Immature natural killer cell (primary cell): ENCODE measurements at regions not wholly inside any gene's neighbourhood (a gene's known extent, or its start where the extent isn't known, plus 50 kb on each side); places are given as distances from the start of the nearest gene placed in this dataset.

Experiments
- DNase-seq, 3 donors: peaks; one replicate each; pipeline ENCODE4 v3.0.0; 2022; ENCODE audit warnings: mixed read lengths in 1 of 3
- H3K27ac Mint-ChIP-seq, 6 donors: one replicate each; pipeline ENCODE4 v1.8.0; 2020; ENCODE audit warnings: mixed read lengths in 6 of 6, mild to moderate bottlenecking in 5 of 6, inconsistent platforms in 4 of 6, moderate library complexity in 3 of 6
- H3K27me3 Mint-ChIP-seq, 3 donors: one replicate each; pipeline ENCODE4 v1.8.0; 2020 to 2021; ENCODE audit warnings: low read depth in 3 of 3, mild to moderate bottlenecking in 3 of 3, mixed read lengths in 3 of 3, moderate library complexity in 3 of 3, inconsistent platforms in 1 of 3
- H3K36me3 Mint-ChIP-seq, 3 donors: one replicate each; pipeline ENCODE4 v1.8.0; 2020; ENCODE audit warnings: mixed read lengths in 3 of 3, inconsistent platforms in 2 of 3, mild to moderate bottlenecking in 2 of 3
- H3K4me1 Mint-ChIP-seq, 2 donors: one replicate each; pipeline ENCODE4 v1.8.0; 2020; ENCODE audit warnings: inconsistent platforms in 2 of 2, mild to moderate bottlenecking in 2 of 2, mixed read lengths in 2 of 2, moderate library complexity in 1 of 2
- H3K4me3 Mint-ChIP-seq, 5 donors: one replicate each; pipeline ENCODE4 v1.8.0; 2020; ENCODE audit warnings: mild to moderate bottlenecking in 5 of 5, mixed read lengths in 5 of 5, inconsistent platforms in 3 of 5, moderate library complexity in 3 of 5
- H3K9me3 Mint-ChIP-seq, 6 donors: one replicate each; pipeline ENCODE4 v1.8.0; 2020; ENCODE audit warnings: mild to moderate bottlenecking in 6 of 6, mixed read lengths in 6 of 6, inconsistent platforms in 4 of 6, moderate library complexity in 3 of 6

DNA sequence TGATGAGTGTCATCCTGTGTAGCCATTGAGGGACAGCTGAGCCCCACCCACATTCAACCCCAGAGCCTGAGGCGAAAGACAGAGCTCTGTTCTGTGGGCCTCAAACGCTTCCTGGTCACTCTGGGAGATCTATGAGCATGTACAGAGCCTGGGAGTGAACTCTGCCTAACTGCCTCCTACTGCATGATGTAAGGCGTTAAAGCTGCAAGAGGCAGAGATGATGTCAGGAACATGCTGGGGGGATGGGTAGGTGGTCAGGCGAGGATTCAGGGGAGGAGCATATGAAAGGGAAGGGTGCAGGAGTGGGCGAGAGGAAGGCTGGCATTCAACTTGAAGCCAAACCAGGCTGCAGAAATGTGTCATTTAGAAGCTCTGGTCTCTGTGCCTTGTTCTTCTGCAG, 181.0 kb downstream of the TFCP2L1 start:
- Mint-ChIP-seq H3K4me3 (no peak overlapping the region), H3K4me1 (no peaks in the 10 kb centered on the region), H3K27ac (no peak overlapping the region), H3K27me3 (peaks cover 0 to 6% (median 3%) of the 10 kb centered on the region in 3 donors), H3K36me3 (no peaks in the 10 kb centered on the region), H3K9me3 (peaks cover 0 to 2% (median 0%) of the 10 kb centered on the region in 6 donors)
- no peak for DNase-seq

DNA sequence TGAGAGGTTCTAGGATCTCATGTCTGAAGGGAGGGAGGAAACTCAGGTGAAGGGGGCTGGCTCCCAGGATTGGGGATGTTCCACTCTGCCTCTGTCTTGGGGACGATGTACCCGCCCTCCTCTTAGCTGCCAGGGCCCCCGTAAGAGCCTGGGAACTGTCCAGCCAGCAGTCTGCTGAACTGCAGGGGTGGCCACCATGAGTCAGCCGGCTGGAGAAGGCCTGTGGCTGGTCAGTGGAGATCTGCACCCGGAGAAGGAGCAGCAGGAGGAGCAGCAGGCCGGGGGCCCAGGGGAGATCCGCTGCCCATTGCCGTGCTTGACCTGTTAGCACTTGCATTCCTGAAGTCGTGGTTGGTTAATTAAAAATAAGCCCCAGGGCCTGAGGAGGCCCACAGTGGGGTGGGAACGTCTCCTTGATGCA, 180.3 kb downstream of the TFCP2L1 start:
- no peak overlapping the region for H3K27ac Mint-ChIP-seq
- H3K27me3 Mint-ChIP-seq, result peaks cover 0 to 6% (median 3%) of the 10 kb centered on the region in 3 donors
- no peaks in the 10 kb centered on the region for H3K36me3 Mint-ChIP-seq

DNA sequence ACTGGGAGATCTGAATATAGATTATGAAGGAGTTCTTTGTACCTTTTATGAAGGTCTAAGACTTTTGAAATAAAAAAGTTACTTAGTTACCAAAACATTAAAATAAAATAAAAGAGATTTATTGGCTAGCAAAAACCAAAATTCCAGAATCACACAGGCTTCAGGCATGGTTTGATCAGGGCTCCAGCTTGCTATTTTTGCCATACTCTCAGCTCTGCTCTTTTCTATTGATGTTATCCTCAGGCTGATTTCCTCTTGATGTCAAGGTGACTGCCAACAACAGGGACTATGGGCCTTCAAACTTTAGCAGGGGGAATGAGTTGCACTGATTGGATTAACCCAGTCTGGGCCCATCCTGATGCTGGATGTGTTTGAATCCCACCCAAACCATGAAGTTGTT, 174.1 kb downstream of the TFCP2L1 start:
- peaks cover 0 to 8% (median 0%) of the 10 kb centered on the region in 3 donors for H3K27me3 Mint-ChIP-seq
- no peaks in the 10 kb centered on the region for H3K4me1 Mint-ChIP-seq
- no peak for DNase-seq
- H3K36me3 Mint-ChIP-seq, result no peaks in the 10 kb centered on the region
- H3K4me3 Mint-ChIP-seq, result no peak overlapping the region
- no peaks in the 10 kb centered on the region for H3K9me3 Mint-ChIP-seq
- H3K27ac Mint-ChIP-seq, result no peak overlapping the region

More for the DNA sequence above, 180.3 kb downstream of the TFCP2L1 start:
- H3K4me1 Mint-ChIP-seq, result no peaks in the 10 kb centered on the region
- no peak for DNase-seq
- H3K9me3 Mint-ChIP-seq, result peaks cover 0 to 2% (median 0%) of the 10 kb centered on the region in 6 donors
- H3K4me3 Mint-ChIP-seq, result no peak overlapping the region

DNA sequence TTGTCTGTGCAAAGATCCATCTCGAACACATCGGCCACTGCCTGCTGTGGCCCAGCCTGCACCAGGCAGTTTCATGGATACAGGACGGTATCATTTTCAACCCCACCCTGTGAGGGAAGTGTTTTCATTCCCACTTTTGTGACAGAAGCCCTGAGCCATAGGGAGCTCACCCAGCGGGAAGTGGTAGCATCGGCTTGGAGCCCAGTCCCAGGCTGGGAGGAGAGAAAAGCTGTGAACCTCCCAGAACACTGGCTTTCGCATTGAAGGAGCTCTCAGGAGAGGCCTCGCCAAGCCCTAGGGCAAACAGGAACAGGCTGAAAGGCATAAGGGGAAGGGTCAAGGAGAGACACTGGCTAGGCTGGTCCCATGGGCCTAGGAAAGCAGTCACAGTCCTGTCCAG, 166.1 kb downstream of the TFCP2L1 start:
- H3K27me3 Mint-ChIP-seq, result peaks cover 0 to 4% (median 3%) of the 10 kb centered on the region in 3 donors
- H3K27ac Mint-ChIP-seq, result no peak overlapping the region
- no peak for DNase-seq
- no peak overlapping the region for H3K4me3 Mint-ChIP-seq
- H3K4me1 Mint-ChIP-seq, result no peaks in the 10 kb centered on the region
- H3K36me3 Mint-ChIP-seq, result no peaks in the 10 kb centered on the region
- H3K9me3 Mint-ChIP-seq, result no peaks in the 10 kb centered on the region

DNA sequence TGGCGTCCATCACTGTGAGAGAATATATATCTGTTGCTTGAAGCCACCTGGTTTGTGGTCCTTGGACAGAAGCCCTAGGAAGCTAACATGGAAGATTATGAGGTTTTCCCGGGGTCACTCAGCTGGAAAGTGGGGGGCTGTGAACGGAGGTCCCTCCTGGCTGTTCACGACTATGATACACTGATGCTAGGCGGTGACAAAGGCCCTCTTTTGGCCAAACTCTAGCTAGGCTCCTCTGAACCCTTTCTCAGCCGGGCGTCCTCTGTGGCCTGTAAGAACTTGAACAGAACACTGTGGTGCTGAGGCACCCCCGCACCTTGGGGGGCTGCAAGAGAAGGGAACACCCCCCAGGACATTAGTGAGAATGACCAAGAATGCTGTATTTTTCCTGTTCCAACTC, 164.6 kb downstream of the TFCP2L1 start:
- Mint-ChIP-seq H3K27ac (no peak overlapping the region), H3K27me3 (peaks cover 0 to 4% (median 3%) of the 10 kb centered on the region in 3 donors), H3K36me3 (no peaks in the 10 kb centered on the region), H3K4me1 (no peaks in the 10 kb centered on the region), H3K9me3 (no peaks in the 10 kb centered on the region), H3K4me3 (no peak overlapping the region)
- no peak for DNase-seq

DNA sequence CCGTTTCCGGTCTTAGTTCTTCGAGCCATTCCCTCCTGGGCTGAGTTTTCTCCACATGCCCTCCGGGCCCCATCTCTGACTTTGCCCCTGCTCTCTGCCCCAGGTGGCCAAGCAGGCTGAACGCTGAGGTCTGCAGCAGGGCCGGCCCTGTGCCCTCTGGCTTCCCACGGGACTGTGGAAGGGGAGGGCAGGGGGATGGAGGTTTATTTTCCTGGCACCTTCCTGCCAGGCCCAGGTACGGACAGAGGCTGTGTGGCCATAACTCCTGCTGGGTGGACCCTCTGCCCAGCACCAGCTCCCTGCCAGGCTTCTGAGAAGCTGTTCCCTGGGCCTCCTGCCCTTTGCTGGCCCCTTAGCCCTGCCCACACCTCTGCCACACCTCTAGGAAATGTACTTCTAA, 164.0 kb downstream of the TFCP2L1 start:
- H3K36me3 Mint-ChIP-seq, result no peaks in the 10 kb centered on the region
- no peak overlapping the region for H3K27ac Mint-ChIP-seq
- no peak overlapping the region for H3K4me3 Mint-ChIP-seq
- H3K9me3 Mint-ChIP-seq, result no peaks in the 10 kb centered on the region
- no peaks in the 10 kb centered on the region for H3K4me1 Mint-ChIP-seq
- peaks cover 0 to 4% (median 3%) of the 10 kb centered on the region in 3 donors for H3K27me3 Mint-ChIP-seq
- DNase-seq, result no peak

DNA sequence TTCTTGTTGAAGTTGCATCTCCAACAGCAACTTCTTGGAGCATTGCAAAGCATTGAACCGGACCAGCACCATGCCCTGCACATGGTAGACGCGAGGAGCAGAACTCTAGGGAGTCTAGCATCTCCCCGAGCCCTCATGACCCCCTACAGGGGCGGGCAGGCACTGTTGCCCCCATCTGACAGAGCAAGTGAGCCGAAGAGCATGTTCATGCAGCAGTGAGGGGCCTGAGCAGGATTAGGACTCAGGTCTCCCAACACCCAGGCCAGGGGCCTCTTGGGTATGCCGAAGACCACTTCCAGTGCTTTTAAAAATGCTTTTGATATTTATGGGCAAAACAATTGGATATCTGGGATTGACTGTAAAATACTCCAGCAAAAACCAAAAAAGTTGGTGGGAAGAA, 163.3 kb downstream of the TFCP2L1 start:
- H3K27me3 Mint-ChIP-seq, result peaks cover 0 to 4% (median 3%) of the 10 kb centered on the region in 3 donors

DNA sequence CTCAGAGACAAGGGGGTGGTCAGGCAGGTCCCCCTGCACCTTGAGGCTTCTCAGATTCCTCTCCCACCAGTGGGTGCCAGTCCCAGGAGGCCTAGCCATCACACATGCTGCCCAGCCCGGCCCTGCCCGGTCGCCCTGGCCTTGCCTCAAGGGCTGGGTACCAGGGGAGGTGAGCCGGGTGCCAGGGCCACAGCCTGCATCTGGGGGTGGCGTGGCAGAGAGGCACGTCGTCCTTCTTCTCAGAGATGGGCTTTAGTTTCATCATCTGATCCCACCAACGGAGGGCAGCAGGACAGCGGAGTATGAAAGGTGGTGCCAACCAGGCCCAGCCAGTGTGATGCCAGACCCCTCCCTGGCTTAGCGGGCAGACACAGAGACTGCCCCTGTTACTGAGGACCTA, 161.7 kb downstream of the TFCP2L1 start:
- Mint-ChIP-seq H3K9me3 (no peaks in the 10 kb centered on the region), H3K4me1 (no peaks in the 10 kb centered on the region), H3K36me3 (no peaks in the 10 kb centered on the region), H3K27me3 (peaks cover 0 to 5% (median 4%) of the 10 kb centered on the region in 3 donors), H3K27ac (no peak overlapping the region), H3K4me3 (no peak overlapping the region)
- no peak for DNase-seq

More for the DNA sequence above, 163.3 kb downstream of the TFCP2L1 start:
- no peaks in the 10 kb centered on the region for H3K9me3 Mint-ChIP-seq
- no peak overlapping the region for H3K27ac Mint-ChIP-seq
- no peaks in the 10 kb centered on the region for H3K4me1 Mint-ChIP-seq
- H3K36me3 Mint-ChIP-seq, result no peaks in the 10 kb centered on the region
- no peak for DNase-seq
- H3K4me3 Mint-ChIP-seq, result no peak overlapping the region

DNA sequence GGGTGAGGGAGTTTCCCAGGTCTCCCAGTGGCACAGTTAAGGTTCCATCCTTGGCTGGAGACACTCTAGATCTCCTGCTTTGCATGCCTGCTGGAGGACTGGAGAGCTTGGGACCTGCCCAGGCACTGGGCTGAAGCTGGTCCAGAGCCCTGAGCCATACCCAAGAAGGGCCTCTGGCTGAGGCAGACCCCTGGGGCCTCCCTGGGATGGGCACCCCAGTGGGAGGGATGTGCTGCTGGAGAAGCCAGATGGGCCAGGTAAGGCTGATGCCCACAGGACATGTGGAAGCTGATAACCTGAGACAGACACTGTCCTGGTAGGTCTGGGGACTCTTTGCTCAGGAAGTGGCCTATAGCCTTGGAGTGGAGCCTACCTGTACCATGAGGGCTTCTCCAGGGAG, 160.7 kb downstream of the TFCP2L1 start:
- Mint-ChIP-seq H3K27me3 (peaks cover 0 to 5% (median 4%) of the 10 kb centered on the region in 3 donors), H3K4me1 (no peaks in the 10 kb centered on the region), H3K9me3 (no peaks in the 10 kb centered on the region), H3K36me3 (no peaks in the 10 kb centered on the region), H3K4me3 (no peak overlapping the region), H3K27ac (no peak overlapping the region)
- DNase-seq, result no peak

DNA sequence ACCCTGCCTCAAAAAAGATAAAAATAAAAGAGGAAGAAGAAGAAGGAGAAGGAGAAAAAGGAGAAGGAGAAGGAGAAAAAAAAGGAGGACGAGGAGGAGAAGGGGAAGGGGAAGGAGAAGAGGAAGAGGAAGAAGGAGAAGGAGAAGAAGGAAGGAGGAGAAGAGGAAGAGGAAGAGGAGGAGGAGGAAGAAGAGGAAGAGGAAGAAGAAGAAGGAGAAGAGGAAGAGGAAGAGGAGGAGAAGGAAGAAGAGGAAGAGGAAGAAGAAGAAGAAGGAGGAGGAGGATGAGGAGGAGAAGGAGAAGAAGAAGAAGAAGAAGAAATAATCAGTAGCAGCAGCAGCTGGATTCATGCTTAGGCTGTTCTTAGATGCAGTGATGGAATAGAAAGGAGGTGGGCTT, 159.7 kb downstream of the TFCP2L1 start:
- Mint-ChIP-seq H3K36me3 (no peaks in the 10 kb centered on the region), H3K4me1 (no peaks in the 10 kb centered on the region), H3K9me3 (no peaks in the 10 kb centered on the region), H3K27ac (no peak overlapping the region), H3K27me3 (peaks cover 0 to 5% (median 4%) of the 10 kb centered on the region in 3 donors), H3K4me3 (no peak overlapping the region)
- DNase-seq, result no peak

DNA sequence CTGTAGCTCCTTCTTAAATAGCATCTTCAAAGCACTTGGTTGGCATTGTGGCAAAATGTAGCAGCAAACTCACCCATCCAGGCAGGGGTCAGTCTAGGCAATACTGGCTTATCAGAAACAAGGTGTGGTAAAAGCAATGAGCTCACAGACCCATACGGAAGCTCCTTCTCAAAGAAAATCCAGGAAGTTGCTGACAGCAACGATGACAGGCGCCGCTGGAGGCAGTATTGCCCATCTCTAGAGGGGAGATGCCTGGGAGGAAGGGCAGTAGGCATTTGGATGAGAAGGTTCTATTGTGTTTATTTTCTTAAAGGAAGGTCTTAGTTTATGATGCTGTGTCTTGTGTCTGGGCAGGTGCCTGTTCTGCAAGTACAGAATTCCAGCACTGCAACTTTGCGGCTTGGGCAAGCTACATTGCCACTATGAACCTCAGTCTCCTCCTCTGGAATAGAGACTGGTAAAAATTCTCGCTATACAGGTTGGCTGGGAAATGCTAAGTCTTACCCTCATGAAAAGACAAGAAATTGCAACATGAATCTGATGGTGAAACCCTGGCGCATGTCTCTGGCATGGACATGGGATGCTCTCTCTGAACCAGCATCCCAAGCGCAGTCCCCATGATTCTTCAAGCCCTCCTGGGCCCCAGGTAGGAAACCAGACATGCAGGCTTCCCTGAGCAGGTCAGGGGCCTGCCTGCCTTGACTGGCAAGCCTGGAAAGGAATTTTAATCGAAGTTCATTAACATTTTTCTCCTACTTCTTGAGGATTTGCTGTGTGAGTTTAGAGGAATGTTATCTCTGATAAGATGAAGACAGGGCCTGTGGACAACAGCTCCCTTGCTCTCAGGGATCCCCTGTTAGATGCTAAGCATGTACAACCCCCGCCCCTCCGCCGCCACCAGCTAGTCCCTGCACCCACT, 156.0 kb downstream of the TFCP2L1 start:
- no peak for DNase-seq
- H3K4me3 Mint-ChIP-seq, result no peak overlapping the region
- no peaks in the 10 kb centered on the region for H3K4me1 Mint-ChIP-seq
- H3K27me3 Mint-ChIP-seq, result peaks cover under 1 to 6% (median 3%) of the 10 kb centered on the region in 3 donors
- H3K36me3 Mint-ChIP-seq, result no peaks in the 10 kb centered on the region
- H3K9me3 Mint-ChIP-seq, result no peaks in the 10 kb centered on the region
- no peak overlapping the region for H3K27ac Mint-ChIP-seq

DNA sequence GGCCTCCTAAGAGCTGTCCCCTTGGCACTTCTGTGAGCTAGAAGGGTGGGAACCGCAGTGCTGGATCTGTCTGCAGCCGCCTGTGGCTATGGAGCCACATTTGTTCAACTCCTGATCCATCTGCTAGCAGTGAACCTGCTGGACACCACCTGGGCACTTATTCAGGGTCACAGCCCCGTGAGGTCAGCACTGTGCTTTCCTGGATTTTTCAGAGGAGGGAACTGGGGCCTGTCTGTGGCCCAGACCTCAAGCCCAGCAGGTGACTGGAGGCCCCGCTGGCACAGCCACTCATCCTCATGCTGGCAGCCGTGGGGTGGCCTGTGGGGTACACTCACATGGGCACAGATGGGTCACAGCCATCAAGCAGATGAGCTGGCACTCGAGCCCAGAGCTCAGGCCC, 155.3 kb downstream of the TFCP2L1 start:
- Mint-ChIP-seq H3K9me3 (no peaks in the 10 kb centered on the region), H3K36me3 (no peaks in the 10 kb centered on the region), H3K4me3 (no peak overlapping the region), H3K27ac (no peak overlapping the region), H3K4me1 (no peaks in the 10 kb centered on the region), H3K27me3 (peaks cover 0 to 6% (median 3%) of the 10 kb centered on the region in 3 donors)
- DNase-seq, result no peak

DNA sequence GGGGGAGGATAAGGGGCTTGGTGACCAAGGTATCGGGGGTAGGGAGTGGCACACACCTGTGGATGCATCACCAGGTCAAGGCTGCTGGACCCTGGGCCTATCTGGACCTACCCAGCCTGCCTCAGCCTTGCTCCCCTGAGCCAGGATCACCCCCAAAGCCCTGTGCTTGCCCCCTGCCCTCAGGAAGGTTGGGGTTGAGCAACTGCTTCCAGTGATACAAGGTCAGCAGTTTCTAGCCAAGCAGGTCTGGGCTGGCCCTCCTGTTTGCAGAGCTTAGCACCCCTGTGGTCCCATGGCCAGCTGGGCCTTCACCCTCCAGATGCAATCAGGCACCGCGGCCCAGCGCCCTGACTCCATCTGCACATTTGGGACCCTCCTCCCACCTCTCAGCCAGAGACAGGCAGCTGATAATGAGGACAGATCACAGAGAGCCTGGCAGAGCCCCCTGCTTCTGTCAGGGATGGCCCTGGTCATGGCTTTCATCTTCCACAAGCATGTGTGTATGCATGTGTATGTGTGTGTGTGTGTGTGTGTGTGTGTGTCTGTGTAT, 154.6 kb downstream of the TFCP2L1 start:
- Mint-ChIP-seq H3K36me3 (no peaks in the 10 kb centered on the region), H3K27ac (no peak overlapping the region), H3K9me3 (no peaks in the 10 kb centered on the region), H3K4me3 (no peak overlapping the region), H3K27me3 (peaks cover 0 to 6% (median 3%) of the 10 kb centered on the region in 3 donors), H3K4me1 (no peaks in the 10 kb centered on the region)
- no peak for DNase-seq

DNA sequence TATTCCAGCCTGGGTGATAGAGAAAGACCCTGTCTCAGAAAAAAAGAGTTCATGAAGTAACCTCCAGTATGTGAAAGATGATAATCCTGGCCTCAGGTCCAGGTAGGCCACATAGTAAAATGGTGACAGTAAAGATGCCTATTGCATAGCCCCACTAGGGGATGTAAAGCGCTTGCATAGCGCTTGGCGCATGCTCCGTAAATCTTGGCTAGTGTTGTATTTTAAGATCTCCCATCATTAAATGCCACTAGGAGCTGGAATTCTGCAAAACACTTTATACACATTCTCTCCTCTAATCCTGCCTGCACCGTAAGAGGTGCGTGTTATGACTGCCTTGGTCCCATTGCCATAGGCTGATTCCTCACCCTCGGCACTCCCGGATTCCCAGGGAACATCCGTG, 153.6 kb downstream of the TFCP2L1 start:
- H3K36me3 Mint-ChIP-seq, result no peaks in the 10 kb centered on the region
- no peaks in the 10 kb centered on the region for H3K9me3 Mint-ChIP-seq
- H3K4me3 Mint-ChIP-seq, result no peak overlapping the region
- H3K27me3 Mint-ChIP-seq, result peaks cover 0 to 6% (median 3%) of the 10 kb centered on the region in 3 donors
- H3K27ac Mint-ChIP-seq, result no peak overlapping the region
- no peaks in the 10 kb centered on the region for H3K4me1 Mint-ChIP-seq
- no peak for DNase-seq
